DND-41 (cell line): ENCODE measurements at regions not wholly inside any gene's neighbourhood (a gene's known extent, or its start where the extent isn't known, plus 50 kb on each side); places are given as distances from the start of the nearest gene placed in this dataset.

Source experiments
- ATAC-seq: fragments of 200-7000 bp; cut with Tn5 transposase; 3 replicates; pipeline ENCODE4 v1.9.1; 2021; ENCODE audit warnings: low read depth; ENCODE audit not compliant: insufficient read depth
- DNase-seq: peaks from one replicate; pipeline ENCODE4 v3.0.0-alpha.2; 2020
- H2AFZ ChIP-seq: 2 replicates; pipeline ENCODE4 v1.6.0; 2012; ENCODE audit warnings: low read depth, low read length
- H3K27ac ChIP-seq: 2 replicates; pipeline ENCODE4 v1.5.1; 2012; ENCODE audit warnings: low read length, inconsistent platforms
- H3K27me3 ChIP-seq: fragments of 200-600 bp; sonication (generic); 2 replicates; pipeline ENCODE4 v1.6.0; 2012; ENCODE audit warnings: low read length, mild to moderate bottlenecking, inconsistent platforms; ENCODE audit not compliant: insufficient read depth, poor library complexity
- H3K36me3 ChIP-seq: 2 replicates; pipeline ENCODE4 v1.5.1; 2012; ENCODE audit warnings: low read length, inconsistent platforms; ENCODE audit not compliant: insufficient read depth
- H3K4me1 ChIP-seq: 2 replicates; pipeline ENCODE4 v1.5.1; 2012; ENCODE audit warnings: mild to moderate bottlenecking, low read length; ENCODE audit not compliant: insufficient read depth
- H3K4me2 ChIP-seq: 2 replicates; pipeline ENCODE4 v1.6.0; 2012; ENCODE audit warnings: mild to moderate bottlenecking, moderate library complexity, low read length, inconsistent platforms; ENCODE audit not compliant: insufficient read depth
- H3K4me3 ChIP-seq, 2 experiments: fragments of 200-600 bp in 1 of 2; shearing (Covaris generic) in 1 of 2; 2 replicates each; pipeline ENCODE4 v1.5.1; 2012 to 2016; ENCODE audit warnings: inconsistent platforms in 2 of 2, low read length in 2 of 2, mild to moderate bottlenecking in 2 of 2, low read depth in 1 of 2, moderate library complexity in 1 of 2
- H3K79me2 ChIP-seq: 2 replicates; pipeline ENCODE4 v1.6.0; 2012; ENCODE audit warnings: low read length, inconsistent platforms; ENCODE audit not compliant: insufficient read depth
- H3K9ac ChIP-seq: 2 replicates; pipeline ENCODE4 v1.6.0; 2012; ENCODE audit warnings: low read depth, mild to moderate bottlenecking, inconsistent platforms, low read length, moderate library complexity
- H3K9me3 ChIP-seq: 2 replicates; pipeline ENCODE4 v1.5.1; 2012; ENCODE audit warnings: low read length, moderate library complexity, mild to moderate bottlenecking, inconsistent platforms; ENCODE audit not compliant: insufficient read depth, severe bottlenecking
- H4K20me1 ChIP-seq: 2 replicates; pipeline ENCODE4 v1.6.0; 2012; ENCODE audit warnings: low read length; ENCODE audit not compliant: insufficient read depth
- CTCF ChIP-seq: IDR thresholded peaks from 2 replicates; pipeline ENCODE4 v1.5.1; 2012; ENCODE audit warnings: borderline replicate concordance, low read length, moderate library complexity, mild to moderate bottlenecking; ENCODE audit not compliant: poor library complexity, severe bottlenecking; ENCODE audit errors: extremely low read depth
- EZH2 ChIP-seq: IDR thresholded peaks from 3 replicates; pipeline ENCODE4 v1.6.1; 2012; ENCODE audit warnings: borderline replicate concordance, low read depth, mild to moderate bottlenecking, moderate library complexity, low read length, inconsistent platforms; ENCODE audit not compliant: severe bottlenecking

GRCh38 chr4:117941611-117942010 is 92.7 kb upstream of the NDST3 start:
- Histone ChIP-seq H3K4me1 (peaks cover 12% of the 10 kb centered on the region), H3K9ac (no peak overlapping the region; the same call in 1 of the 2 replicates), H2AFZ (peak overlapping the region; percentile 50), H4K20me1 (no peaks in the 10 kb centered on the region), H3K27me3 (no peaks in the 10 kb centered on the region), H3K9me3 (peaks cover 4% of the 10 kb centered on the region), H3K4me3 (no peak overlapping the region), H3K27ac (peak overlapping the region; percentile 52; the same call in 1 of the 2 replicates), H3K4me2 (no peak overlapping the region), H3K36me3 (no peaks in the 10 kb centered on the region), H3K79me2 (no peaks in the 10 kb centered on the region)
- ATAC-seq: peak; percentile 96
- peak; percentile 75 for DNase-seq
- TF ChIP-seq EZH2: no peak
- TF ChIP-seq CTCF: no peak

GRCh38 chr4:117949621-117950020 is 84.7 kb upstream of the NDST3 start:
- Histone ChIP-seq H3K4me2 (no peak overlapping the region), H3K79me2 (no peaks in the 10 kb centered on the region), H3K27ac (no peak overlapping the region), H3K4me3 (no peak overlapping the region), H4K20me1 (no peaks in the 10 kb centered on the region), H3K27me3 (no peaks in the 10 kb centered on the region), H3K36me3 (no peaks in the 10 kb centered on the region), H3K9me3 (no peaks in the 10 kb centered on the region), H3K4me1 (no peaks in the 10 kb centered on the region), H3K9ac (no peak overlapping the region), H2AFZ (no peak overlapping the region)
- no peak for DNase-seq
- no peak for TF ChIP-seq EZH2
- no peak for TF ChIP-seq CTCF
- ATAC-seq: no peak

DNA sequence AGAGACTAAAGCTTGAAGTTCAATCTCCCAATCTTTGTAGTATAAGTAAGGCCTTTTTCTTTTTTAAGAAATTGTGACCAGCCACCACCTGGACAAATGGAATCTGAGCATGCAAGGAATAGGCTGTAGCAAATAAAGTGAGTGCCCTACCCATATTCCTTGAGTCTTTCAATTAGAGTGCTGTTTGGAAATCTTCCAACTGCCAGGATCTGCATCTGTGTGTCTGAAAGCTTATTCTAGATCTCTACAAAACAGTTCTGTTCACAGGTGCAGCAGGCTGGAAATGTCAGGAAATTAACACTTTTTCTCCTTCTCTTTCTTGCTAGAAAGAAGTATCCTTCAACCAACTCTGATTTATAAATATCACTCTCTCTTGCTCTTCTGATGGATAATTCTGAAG is 76.7 kb upstream of the NDST3 start:
- Histone ChIP-seq H3K4me2 (no peak overlapping the region), H3K9ac (peak overlapping the region; percentile 5; the same call in 1 of the 2 replicates), H3K36me3 (no peaks in the 10 kb centered on the region), H3K4me3 (no peak overlapping the region), H3K27ac (peak overlapping the region; percentile 63), H3K79me2 (no peaks in the 10 kb centered on the region), H3K27me3 (no peaks in the 10 kb centered on the region), H3K9me3 (no peaks in the 10 kb centered on the region), H3K4me1 (peaks cover 23% of the 10 kb centered on the region), H4K20me1 (no peaks in the 10 kb centered on the region), H2AFZ (peak overlapping the region; percentile 70)
- TF ChIP-seq CTCF (no peak), EZH2 (no peak)
- ATAC-seq (peak; percentile 67), DNase-seq (no peak)

DNA sequence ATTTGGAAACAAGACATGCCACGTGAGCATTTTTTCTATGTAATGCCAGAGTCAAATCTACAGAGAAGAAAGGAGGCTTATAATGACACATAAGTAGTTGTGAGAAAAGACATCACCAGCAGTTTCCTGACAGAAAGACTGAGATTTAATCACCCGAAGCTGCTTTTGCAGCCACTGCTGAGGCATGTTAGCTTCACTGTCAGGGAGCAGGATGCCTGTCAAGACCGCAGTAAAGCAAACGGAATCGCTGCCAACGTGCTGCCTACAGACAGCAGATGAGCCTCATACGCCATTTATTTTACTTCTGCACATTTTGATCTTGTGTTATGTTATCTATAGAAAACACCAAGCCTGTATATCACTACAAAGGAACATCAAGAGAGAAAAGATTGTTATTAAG is 68.7 kb upstream of the NDST3 start:
- ATAC-seq: no peak
- Histone ChIP-seq H2AFZ (no peak overlapping the region), H4K20me1 (no peaks in the 10 kb centered on the region), H3K36me3 (no peaks in the 10 kb centered on the region), H3K27ac (no peak overlapping the region), H3K4me3 (no peak overlapping the region), H3K4me1 (no peaks in the 10 kb centered on the region; the same call in 1 of the 2 replicates), H3K9me3 (no peaks in the 10 kb centered on the region), H3K4me2 (no peak overlapping the region), H3K79me2 (no peaks in the 10 kb centered on the region), H3K9ac (no peak overlapping the region), H3K27me3 (no peaks in the 10 kb centered on the region)
- DNase-seq: no peak
- TF ChIP-seq EZH2 (no peak), CTCF (no peak)
